Stimulated activated CD8-positive, alpha-beta memory T cell treated with anti-CD3 and anti-CD28 coated beads, Interleukin-12 subunit alpha, Interleukin-12 subunit beta, amount 100 ng/mL, for 24 hours (primary cell): ENCODE measurements at regions not wholly inside any gene's neighbourhood (a gene's known extent, or its start where the extent isn't known, plus 50 kb on each side); places are given as distances from the start of the nearest gene placed in this dataset.

Source experiments
- DNase-seq: peaks from one replicate; pipeline ENCODE4 v3.0.0-alpha.2; 2020; ENCODE audit errors: extremely low read depth

DNA sequence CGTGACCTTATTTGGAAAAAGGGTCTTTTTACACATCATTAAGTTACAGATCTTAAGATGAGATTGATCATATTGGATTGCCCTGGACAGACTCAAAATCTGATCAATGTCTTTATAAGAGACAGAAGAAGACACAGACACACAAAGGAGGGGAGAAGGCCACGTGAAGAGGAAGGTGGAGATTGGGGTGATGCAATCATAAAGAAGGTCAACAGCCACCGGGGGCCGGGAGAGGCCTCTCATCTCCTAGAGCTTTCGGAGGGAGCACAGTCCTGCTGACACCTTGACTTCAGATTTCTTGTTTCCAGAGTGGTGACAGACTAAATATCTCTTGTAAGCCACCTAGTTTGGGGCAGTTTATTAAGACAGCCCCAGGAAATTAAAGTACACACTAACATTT, 204.6 kb upstream of the CSF3R start:
- no peak for DNase-seq

DNA sequence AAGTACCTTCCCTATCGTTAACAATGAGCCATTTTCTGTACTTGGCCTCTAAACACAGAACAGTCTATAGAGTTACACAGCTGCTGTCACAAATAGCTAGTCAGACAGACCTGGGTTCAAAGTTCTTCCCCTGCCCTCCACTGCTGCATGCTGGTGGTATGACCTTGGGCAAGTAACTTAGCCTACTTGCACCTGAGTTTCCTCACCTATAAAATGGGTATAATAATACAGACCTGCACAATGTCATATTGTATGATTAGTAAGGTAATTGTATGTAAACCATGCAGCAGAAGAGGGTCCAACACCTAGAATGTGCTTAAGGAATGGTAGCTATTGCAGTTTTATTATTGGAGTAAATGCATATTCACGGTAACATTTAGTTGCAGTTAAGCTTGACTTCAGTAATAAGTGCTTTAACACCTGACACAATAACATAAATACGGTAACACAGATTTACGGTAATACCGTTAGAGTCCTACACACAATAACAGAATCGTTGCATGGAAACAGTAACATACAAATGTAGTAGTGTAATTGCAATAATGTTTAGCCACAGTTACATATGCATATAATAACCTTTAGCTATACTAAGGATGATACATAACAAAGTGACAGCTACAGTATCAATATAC, 193.3 kb upstream of the CSF3R start:
- DNase-seq, result no peak

DNA sequence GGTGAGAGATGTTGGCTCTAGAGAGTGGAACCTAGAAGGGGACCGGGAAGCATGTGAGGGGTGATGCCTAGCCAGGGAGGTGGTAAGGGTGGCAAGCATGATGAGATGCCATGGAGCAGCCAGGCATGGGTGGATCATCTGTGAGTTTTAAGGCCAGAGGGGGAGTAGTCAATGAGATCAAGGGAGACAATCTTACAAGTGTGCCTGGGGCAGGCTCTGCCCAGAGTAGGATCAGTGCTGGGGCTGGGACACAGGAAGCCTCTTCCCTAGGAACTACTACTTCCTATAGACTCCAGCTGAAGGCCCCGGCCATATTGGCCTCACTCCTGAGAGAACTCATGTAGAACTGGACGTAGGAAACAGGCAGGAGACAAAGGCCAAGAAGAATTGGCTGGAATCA, 192.4 kb upstream of the CSF3R start:
- DNase-seq, result no peak

DNA sequence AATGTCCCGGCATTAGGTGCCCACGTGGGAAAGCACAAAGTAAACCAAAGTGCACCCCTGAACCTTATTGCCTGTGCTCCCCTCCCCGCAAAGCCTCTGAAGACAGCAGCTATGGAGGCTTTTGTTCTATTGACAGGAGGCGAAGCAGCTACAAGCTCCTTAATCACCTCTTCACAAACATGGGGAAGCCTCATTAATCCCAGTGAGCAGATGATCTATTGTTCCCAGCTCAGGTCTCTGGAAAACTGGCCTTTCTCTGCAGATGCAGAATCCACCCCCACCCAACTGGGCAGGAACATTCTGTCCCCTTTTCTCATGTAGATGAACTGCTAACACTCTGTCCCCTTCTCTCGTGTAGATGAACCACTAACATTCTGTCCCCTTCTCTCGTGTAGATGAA, 190.5 kb upstream of the CSF3R start:
- no peak for DNase-seq

DNA sequence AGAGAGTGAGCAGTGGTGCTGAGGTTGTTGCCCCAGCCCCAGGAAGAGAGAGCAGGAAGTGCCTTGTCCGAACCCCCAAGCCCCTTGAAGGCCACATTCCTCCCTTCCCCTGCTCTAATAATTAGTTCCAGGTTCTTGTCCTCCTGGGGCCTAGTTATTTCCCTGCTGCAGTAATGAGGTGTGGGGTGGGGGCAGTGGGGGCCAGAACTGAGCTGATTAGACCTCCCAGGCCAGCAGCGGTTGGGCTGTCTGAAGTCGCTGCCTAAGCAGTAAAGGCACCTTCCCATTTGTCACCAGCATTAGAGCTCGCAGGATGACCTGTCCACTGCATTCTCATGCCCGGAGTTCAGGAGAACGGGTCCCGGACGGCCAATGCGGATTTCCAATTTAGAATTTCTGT, 186.5 kb upstream of the CSF3R start:
- DNase-seq, result no peak

DNA sequence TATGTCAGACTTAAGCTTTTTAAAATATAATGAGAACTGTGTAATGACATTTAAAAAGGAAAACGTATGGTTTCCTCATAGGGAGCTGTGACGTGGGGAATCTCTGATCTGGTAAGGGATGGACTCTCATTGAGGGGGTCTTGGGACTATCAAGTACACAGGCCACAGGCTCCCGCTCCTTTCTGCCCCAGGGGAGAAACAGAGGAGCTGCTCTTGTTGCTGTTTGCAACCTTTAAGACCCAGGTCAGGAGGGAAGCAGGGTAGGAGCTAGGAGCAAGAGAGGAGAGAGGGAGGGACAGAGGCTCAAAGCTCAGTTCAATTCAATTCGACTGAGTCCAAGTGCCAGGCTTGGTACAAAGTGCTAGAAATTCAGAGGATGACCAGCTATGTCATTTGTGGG, 185.1 kb upstream of the CSF3R start:
- no peak for DNase-seq

DNA sequence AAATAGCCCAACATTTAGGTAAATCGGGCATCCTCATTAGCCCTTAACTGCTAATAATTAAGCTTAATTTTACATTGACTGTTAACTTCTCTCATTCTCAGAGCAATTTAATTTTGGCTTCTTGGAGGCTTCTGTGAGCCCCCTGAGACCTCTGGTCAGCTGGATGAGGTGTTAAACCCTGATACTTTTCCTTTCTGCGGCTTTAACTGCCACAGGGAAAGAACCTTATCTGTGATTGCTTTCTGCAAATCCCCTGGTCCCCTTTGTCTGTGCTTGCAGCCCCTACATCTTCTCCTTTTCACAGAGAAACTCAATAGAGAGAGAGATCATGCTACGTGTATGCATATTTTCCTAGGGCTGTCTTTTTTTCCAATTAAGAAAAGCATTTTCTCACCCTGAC, 184.5 kb upstream of the CSF3R start:
- DNase-seq, result no peak

DNA sequence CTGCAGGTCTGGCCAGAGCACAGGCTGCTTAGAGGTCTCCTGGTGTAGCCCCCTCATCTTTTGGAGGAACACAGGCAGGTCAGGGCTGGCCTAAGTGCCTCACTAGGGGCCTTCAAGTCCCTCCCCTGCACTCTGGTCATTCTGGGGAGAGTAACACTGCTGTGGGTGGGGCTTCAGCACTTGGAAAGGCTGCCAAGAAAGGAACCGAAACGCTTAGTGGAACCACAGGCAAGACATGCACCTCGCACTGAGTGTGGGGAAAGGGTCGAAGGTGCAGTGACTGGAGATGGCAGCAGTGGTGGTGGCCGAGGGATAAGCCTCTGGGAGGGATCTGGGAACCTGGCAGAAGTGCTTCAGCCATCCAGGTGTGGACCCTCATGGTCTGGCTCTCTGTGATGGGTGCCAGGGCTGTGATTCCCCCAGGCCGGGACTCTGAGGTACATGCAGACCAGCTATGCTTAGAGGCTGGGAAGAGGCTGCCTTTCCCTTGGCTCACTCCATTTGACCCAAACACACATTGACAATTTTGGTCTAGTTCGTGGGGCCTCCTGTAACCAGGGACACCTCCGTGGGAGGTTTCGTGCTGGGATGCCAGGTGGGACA, 182.9 kb upstream of the CSF3R start:
- no peak for DNase-seq

DNA sequence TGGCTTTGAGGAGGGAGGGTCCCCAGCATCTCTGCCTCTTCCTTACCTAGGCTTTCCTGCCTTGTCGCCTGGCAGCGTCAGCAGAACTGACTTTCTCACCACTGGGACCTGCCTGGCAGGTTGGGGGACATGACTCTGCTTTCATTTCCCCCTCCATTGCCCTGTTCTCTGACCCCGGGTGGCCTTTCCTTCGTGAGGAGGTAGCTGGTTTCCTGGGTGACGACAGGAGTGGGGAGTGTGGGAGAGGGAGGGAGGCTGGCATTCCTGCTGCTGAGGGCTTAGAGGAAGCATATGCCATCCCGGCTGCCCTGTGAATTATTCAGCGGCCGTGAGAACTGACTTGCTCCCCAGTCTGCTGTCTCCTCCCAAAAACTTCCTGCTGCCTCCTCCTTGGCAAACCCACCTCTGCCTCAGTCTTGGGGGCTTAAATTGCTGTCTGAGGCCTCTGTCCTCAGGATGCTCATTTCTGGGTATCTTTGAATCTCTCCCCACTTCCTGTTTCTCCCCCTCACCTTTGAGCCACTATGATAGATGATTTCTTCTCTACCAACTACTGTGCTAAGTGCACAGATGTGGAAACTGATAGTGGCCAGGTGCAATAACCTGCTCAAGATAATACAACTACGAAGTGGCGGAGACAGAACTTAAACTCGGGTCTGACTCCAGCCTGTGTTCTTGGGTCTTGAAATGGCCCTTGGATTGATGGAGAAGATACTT, 182.0 kb upstream of the CSF3R start:
- no peak for DNase-seq

DNA sequence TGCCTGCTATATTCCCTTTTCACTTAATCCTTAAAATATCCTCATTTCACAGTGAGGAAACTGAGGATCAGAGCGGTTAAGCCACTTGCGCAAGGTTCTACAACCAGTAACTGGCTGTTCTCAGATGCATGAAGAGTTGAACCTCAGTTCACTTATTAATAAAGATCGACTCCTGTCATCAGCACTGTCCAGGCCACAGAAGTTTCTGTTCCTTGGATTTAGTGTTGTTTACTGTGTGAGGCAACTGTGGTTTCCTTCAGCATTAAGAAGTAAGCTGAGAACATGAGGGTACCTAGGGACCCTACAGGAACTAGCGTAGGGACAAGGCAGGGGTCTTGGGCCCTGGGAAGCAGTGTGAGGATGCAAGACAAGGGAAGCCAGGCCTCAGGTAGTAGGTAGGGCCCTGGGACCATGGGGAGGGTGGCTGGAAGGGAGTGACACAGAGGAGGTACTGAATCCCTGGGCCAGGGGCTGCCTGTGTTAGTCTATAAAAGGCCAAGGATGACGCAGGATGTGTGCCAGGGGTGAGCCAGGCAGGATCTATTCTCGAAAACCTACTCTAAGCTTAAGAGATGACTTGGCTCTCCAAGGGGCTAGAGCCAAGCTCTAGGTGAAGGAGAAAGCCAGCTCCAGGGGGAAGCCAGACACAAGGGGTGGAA, 181.2 kb upstream of the CSF3R start:
- no peak for DNase-seq

DNA sequence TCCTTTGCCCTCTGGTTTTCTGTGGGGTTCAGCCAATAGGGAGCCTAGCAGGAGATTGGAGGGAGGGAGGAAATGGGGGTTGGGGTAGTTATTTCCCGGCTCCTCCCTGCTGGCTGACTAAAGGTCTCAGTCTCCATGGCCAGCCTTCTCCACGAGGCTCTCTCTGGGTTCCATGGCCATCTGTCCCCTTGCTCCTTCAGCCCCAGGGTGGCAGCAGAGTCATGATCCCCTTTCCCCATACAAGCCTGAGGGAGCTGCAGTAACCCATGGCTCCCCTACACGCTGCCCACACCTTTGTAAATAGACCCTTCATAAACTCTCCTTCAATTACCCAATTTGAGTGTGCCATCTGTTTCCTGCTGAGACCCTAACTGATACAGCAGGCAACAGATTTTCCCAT, 176.1 kb upstream of the CSF3R start:
- DNase-seq, result no peak

DNA sequence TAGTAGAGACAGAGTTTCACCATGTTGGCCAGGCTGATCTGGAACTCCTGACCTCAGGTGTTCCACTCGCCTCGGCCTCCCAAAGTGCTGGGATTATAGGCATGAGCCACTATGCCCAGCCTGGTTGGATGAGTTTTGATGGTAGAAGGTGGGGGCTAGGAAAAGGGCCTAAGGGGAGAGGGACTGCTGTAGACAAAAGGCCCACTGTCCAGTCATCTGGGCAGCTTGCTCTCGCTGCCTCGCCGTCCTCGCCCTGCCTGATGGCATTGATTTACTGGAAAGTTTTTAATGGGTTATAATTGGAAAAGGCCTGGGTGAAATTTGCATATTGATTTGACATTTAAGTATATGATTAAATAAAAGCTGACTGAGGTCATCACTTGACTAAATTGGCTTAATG, 175.1 kb upstream of the CSF3R start:
- no peak for DNase-seq

DNA sequence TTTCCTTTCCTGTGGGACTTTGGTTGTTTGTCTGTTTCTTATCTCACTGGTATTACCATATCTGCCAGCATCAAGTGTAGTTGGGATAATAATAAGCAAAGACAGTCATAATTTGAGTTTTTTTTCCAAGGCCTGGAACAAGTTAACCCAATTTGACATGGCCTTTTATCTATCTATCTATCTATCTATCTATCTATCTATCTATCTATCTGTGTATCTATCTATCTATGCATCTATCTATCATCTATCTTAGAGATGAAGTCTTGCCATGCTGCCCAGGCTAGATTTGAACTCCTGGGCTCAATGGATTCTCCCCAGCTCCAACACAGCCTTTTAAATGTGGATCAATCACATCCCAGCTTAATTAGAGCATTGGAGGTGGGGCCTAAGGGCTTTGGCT, 174.1 kb upstream of the CSF3R start:
- no peak for DNase-seq

DNA sequence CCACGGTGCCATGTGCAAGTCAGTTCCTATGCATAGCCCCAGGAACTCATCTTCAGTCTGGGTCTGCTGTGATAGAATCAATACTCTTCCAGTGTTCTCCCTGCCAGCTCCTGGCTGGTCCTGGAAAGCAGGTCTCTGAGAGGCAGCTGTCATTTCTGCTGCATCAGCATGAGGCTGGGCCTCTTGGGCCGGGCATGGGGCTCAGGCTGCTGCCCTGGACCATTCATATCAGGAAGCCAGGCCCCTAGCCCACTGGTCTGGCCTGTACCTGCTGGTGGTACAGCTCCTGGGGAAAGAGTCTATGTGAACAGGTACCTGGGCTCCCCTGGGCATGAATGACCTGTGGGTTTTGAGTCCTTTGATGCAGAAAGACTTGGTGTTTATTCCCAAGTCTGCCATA, 173.6 kb upstream of the CSF3R start:
- no peak for DNase-seq

DNA sequence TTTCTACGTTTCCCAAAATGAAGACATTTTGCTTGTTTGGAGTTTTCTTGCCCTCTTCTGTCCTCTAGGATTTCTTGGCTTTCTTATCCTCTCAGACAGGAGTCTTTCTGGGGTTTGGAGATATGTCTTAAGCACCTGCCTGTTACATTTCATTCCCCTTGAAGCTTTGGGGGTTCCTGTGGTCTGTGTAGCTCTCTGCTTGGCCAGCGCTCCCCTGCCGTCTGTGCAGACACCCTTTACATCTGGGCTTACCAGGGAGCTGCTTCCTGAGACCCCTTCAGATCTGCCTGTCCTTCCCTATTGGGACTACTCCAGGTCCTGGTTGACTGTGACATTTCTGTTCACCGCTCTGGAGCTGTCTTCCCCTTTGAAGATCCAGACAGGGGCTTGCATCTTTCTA, 171.9 kb upstream of the CSF3R start:
- DNase-seq, result no peak

DNA sequence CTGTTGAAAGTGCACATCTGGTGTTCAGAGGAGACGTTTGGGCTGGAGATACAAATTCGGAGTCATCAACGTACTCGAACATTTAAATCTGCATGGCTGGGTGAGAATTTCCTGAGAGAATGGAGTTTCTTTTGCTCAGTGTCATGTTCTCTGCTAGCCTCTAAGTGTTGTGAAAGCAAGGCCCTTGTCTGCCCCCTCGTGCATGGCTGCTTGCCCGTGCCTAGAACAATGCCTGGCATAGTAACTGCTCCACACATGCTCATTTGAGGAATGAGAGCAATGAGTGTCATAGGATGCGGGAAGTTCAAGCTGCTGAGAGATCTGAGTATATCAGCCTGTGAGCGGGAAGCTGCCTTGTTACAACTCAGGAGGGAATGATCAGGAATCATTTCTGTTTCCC, 171.1 kb upstream of the CSF3R start:
- no peak for DNase-seq

DNA sequence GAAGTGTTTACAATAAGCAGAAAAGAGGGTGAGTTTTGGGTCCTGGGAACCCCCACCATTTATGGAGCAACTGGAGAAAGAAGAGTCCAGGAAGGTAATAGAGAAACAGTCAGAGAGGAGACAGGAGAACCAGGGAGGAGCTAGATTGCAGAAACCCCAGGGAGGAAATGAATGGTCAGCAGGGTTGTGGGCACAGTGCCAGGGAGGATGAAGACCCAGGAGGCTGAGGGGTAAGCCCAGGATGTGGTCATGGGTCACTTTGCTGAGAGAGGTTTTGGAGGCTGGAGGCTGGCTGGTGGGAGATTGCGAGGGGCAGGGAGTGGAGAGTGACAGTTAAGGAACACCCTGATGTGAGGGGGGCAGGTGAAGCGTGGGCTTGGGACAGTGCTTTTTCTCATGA, 169.9 kb upstream of the CSF3R start:
- DNase-seq, result no peak

DNA sequence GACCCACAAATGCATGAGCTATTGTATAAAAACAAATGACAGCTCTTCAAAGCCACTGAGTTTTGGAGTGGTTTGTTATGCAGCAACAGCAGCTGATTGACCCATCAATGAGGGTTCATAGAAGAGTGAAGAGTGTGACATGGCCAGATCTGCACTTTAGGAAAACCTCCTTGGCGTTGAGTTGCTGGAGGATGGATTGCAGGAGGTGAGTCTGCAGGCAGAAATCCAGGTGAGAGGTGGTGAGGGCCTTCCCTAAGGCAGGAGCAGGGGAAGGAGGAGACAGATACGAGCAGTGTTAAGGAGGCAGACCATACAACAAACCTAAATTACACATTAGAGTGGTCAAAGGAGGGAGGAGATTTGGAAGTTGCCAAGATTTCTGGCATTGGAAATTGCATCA, 169.3 kb upstream of the CSF3R start:
- no peak for DNase-seq

DNA sequence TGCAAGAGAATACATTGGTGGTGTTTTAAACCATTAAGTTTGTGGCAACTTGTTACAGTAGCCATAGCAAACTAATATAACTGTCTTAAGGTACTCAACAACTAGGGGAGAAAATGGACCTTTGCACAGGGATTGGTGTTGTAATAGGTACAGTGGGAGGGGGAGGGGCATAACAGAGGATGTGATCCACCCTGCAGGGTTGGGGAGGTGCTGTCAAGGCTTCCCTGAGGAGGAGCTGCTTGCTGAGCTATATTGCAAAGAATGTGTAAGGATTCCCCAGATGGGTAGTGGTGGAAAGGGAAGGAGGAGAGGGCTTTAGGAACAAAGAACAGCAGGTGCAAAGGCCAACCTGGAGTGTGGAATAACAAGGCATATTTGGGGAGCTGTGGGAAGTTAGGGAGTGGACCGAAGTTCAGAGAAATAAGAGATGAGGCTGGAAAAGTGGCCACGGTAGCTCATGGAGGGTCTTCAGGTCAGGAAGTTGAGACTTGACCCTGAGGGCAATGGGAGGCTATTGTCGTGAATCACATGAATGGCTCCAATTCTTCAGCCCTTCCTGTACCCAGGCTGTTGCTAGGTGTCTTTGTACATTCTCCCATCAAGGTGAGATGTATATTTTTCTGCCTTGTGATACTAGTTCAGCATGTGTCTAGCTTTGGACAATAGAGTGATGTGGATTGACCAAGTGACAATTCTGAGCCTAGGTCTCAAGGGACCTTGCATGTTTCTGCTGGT, 168.6 kb upstream of the CSF3R start:
- no peak for DNase-seq

DNA sequence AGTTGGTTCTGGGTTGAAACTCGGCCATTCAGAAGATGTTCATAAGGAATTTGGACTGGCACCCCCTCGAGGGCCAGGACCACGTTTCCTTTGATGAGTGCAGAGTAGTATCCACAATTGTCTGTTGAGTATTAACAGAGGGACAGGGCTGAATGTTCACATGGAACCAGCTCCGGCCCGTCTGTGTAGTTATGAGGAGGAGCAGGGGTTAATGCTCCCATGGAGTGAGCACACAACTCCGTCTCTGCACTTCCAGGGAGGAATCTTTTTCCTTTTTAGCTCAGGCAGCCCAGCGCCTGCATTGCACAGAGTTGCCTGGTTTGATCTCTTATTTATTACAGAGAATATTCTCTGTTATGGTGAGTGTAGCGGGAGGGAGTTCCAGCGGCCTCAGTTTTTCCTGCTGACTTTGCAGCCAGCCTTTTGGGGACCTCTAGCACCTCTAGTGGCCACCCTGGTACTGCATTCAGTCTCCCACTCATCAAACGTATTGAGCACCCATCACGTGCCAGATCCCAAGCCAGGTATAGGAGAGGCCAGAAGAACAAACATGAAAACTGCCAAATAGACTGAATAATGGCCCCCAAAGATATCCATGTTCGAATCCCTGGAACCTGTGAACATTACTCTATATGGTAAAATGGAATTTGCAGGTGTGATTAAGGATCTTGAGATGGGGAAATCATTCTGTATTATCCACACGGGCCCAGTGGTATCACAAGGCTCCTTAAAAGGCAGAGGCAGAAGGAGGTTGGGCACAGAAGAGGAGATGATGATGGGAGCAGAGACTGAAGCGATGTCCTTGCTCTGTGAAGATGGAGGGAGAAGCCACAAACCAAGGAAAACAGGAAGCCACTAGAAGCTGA, 167.7 kb upstream of the CSF3R start:
- DNase-seq, result peak; percentile 28

DNA sequence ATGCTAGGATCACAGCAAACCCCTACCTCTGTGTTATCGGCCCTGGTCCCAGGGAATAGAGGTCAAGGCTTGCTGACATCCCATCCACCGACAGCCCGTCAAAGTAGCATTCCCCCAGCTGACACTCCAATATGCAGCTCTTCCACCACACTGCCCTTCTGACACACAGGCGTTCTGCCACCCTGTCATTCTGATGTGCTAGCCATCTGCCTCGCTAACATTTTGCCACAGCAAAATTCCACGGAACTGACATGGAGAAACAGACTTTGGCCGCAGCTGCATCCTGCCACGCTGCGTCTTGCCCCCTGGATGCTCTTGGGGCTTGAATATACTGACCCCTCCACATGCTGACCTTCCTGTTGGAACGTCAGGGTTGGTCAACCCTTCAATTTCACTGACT, 163.2 kb upstream of the CSF3R start:
- no peak for DNase-seq
